ENCODE measurements at regions not wholly inside any gene's neighbourhood (a gene's known extent, or its start where the extent isn't known, plus 50 kb on each side); places are given as distances from the start of the nearest gene placed in this dataset.

DNA sequence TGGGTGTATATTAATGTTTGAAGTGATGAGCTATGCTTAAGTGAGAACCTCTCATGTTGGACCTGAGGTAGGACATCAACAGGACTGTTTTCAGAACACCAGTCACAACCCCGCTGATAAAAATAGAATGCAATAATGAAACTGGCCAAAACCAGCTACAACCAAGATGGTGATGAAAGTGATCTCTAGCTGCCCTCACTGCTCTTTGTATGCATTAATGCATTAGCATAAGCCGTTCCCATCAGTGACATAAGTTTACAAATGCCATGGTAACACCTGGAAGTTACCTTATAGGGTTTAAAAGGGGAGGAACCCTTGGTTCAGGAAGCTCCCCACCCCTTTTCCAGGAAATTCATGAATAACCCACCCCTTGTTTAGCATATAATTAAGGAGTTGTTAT is 672.5 kb upstream of the EEF2KMT start:
- no peak overlapping the region for H3K27ac ChIP-seq
- no peak for DNase-seq
- H3K9me3 ChIP-seq: no peaks in the 10 kb centered on the region
- H3K27me3 ChIP-seq: no peaks in the 10 kb centered on the region
- WGBS, 4 donors: 69 to 81% (median 79%) methylated on average over 2 of the region's 2 CpGs
- no peak overlapping the region for H3K4me3 ChIP-seq
- ATAC-seq: no peak
- no peaks in the 10 kb centered on the region for H3K36me3 ChIP-seq
- intact Hi-C loops (cut with DNase I): no loop called here
- TF ChIP-seq, protein P1, sequence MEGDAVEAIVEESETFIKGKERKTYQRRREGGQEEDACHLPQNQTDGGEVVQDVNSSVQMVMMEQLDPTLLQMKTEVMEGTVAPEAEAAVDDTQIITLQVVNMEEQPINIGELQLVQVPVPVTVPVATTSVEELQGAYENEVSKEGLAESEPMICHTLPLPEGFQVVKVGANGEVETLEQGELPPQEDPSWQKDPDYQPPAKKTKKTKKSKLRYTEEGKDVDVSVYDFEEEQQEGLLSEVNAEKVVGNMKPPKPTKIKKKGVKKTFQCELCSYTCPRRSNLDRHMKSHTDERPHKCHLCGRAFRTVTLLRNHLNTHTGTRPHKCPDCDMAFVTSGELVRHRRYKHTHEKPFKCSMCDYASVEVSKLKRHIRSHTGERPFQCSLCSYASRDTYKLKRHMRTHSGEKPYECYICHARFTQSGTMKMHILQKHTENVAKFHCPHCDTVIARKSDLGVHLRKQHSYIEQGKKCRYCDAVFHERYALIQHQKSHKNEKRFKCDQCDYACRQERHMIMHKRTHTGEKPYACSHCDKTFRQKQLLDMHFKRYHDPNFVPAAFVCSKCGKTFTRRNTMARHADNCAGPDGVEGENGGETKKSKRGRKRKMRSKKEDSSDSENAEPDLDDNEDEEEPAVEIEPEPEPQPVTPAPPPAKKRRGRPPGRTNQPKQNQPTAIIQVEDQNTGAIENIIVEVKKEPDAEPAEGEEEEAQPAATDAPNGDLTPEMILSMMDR (IDR thresholded peaks at IDR 0.05): no peak
- no peak for TF ChIP-seq POLR2A (IDR thresholded peaks at IDR 0.05)
- H3K4me1 ChIP-seq: no peaks in the 10 kb centered on the region

DNA sequence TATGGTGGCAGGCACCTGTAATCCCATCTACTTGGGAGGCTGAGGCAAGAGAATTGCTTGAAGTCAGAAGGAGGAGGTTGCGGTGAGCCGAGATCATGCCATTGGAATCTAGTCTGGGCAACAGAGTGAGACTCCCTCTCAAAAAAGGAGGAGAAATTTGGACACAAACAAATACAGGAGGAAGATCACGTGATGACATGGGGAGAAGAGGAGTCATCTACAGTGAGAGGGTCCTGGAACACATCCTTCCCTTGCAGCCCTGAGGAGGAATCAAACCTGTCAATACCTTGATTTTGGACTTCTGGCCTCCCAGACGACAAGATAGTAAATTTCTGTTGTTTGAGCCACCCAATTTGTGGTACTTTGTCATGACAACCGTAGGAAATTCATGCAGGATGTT is 671.9 kb upstream of the EEF2KMT start:
- H3K27ac ChIP-seq: no peak overlapping the region
- DNase-seq (no peak), ATAC-seq (no peak)
- intact Hi-C loops (cut with DNase I): no loop called here
- WGBS, 4 donors: 68 to 80% (median 73%) methylated on average over 5 of the region's 5 CpGs
- TF ChIP-seq, protein P1 (IDR thresholded peaks at IDR 0.05): no peak
- no peak for TF ChIP-seq POLR2A (IDR thresholded peaks at IDR 0.05)
- H3K4me3 ChIP-seq: no peak overlapping the region
- no peaks in the 10 kb centered on the region for H3K27me3 ChIP-seq
- H3K9me3 ChIP-seq: no peaks in the 10 kb centered on the region
- no peaks in the 10 kb centered on the region for H3K4me1 ChIP-seq
- no peaks in the 10 kb centered on the region for H3K36me3 ChIP-seq

DNA sequence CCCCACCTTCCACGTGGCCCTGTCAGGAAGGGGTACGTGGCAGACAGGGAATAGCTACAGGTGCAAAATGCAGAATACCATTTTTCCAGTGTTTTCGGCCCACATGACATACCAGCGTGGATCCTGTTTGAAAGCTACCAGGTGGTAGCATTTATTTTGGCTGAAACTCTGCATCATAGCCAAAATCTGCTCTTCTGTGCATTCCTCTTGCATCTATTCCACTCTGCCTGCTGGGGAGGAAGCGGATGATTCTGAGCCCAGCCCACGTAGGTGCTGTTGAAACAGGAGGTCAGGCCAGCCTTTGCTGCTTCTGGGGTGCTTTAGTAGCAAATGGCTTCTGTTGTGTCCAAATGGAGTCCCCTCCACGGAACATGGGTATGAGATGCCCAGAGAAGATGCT is 670.9 kb upstream of the EEF2KMT start:
- intact Hi-C loops (cut with DNase I): no loop called here
- Histone ChIP-seq H3K27ac (no peak overlapping the region), H3K4me3 (no peak overlapping the region), H3K36me3 (no peaks in the 10 kb centered on the region), H3K27me3 (no peaks in the 10 kb centered on the region), H3K4me1 (no peaks in the 10 kb centered on the region), H3K9me3 (no peaks in the 10 kb centered on the region)
- ATAC-seq: no peak
- no peak for DNase-seq
- 67 to 72% (median 69%) methylated on average over 7 of the region's 7 CpGs for WGBS, 4 donors
- TF ChIP-seq POLR2A (IDR thresholded peaks at IDR 0.05): no peak

DNA sequence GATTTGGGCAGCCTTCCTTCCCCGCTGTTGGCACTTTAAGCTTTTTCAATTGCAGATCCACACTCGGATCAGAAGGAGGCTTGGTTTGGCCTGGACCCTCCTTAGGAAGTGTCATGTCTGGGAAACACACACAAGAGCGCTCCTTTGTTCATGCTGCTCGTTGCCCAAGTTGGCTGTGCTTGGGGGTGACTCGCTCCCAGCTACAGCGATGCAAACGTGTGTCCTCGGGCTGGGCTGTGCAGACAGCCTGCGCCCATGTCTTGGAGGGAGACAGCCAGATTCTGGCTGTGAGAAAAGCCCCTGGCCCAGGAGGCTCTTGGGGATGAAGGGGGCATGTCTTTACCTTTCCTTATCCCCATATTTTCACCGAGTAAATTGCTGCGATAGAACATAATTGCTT is 665.6 kb upstream of the EEF2KMT start:
- Histone ChIP-seq H3K36me3 (no peaks in the 10 kb centered on the region), H3K4me1 (no peaks in the 10 kb centered on the region), H3K27me3 (peaks cover 0 to 5% (median 0%) of the 10 kb centered on the region in 9 donors), H3K27ac (no peak overlapping the region), H3K9me3 (no peaks in the 10 kb centered on the region), H3K4me3 (no peak overlapping the region)
- intact Hi-C loops (cut with DNase I): no loop called here
- ATAC-seq: no peak
- DNase-seq: no peak
- TF ChIP-seq, protein P1 (IDR thresholded peaks at IDR 0.05): no peak
- TF ChIP-seq POLR2A (IDR thresholded peaks at IDR 0.05): no peak
- WGBS, 4 donors: 62 to 73% (median 72%) methylated on average over 11 of the region's 11 CpGs

GRCh38 chr16:5762362-5762761 is 664.8 kb upstream of the EEF2KMT start:
- H3K27me3 ChIP-seq: peaks cover 0 to 5% (median 0%) of the 10 kb centered on the region in 9 donors
- DNase-seq: no peak
- no peaks in the 10 kb centered on the region for H3K36me3 ChIP-seq
- H3K9me3 ChIP-seq: no peaks in the 10 kb centered on the region
- intact Hi-C loops (cut with DNase I): no loop called here
- WGBS, 4 donors: 73 to 78% (median 76%) methylated on average over 10 of the region's 10 CpGs
- H3K27ac ChIP-seq: no peak overlapping the region
- no peak overlapping the region for H3K4me3 ChIP-seq
- TF ChIP-seq, protein P1 (IDR thresholded peaks at IDR 0.05): no peak
- no peak for TF ChIP-seq POLR2A (IDR thresholded peaks at IDR 0.05)
- ATAC-seq: no peak
- H3K4me1 ChIP-seq: no peaks in the 10 kb centered on the region

Measured in heart left ventricle (tissue), 16 donors.